ENCODE measurements at regions not wholly inside any gene's neighbourhood (a gene's known extent, or its start where the extent isn't known, plus 50 kb on each side); places are given as distances from the start of the nearest gene placed in this dataset.

DNA sequence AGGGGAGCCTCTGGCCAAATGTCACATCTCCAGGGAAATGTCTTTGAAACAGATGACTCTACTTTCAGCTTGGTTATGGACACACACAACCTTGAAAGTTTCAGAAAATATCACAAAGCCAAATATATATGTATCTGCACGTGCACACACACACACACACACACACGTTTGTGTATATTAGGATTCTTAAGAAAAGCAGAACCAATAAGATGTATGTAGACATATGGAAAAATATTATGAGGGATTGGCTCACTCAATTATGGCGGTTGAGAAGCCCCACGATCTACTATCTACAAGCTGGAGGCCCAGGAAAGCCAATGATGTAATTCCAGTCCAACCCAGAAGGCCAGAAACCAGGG is 194.9 kb downstream of the PALM2AKAP2 start:
- no peak for ATAC-seq (ENCODE audit: insufficient read depth, low FRiP score)
- no peak overlapping the region for H3K9ac ChIP-seq (ENCODE audit: insufficient read depth in 1 of 2, low read length in 2 of 2)
- WGBS, 2 donors, result 87 to 92% methylated on average over 4 of the region's 4 CpGs
- peaks cover 0 to 4% (median 0%) of the 10 kb centered on the region in 5 donors for H3K4me1 ChIP-seq (ENCODE audit: control insufficient read depth in 5 of 5, insufficient read depth in 5 of 5, low read length in 5 of 5)
- no peak overlapping the region for H3K4me3 ChIP-seq
- H3K27ac ChIP-seq (ENCODE audit: low read depth in 1 of 2, low read length in 1 of 2), result no peak overlapping the region
- no peaks in the 10 kb centered on the region for H3K9me3 ChIP-seq (ENCODE audit: control insufficient read depth in 4 of 4, insufficient read depth in 3 of 4, low read length in 3 of 4)
- no peaks in the 10 kb centered on the region for H3K27me3 ChIP-seq (ENCODE audit: control insufficient read depth in 3 of 3, insufficient read depth in 3 of 3, low read length in 2 of 3)
- DNase-seq, result no peak
- TF ChIP-seq, protein P1, sequence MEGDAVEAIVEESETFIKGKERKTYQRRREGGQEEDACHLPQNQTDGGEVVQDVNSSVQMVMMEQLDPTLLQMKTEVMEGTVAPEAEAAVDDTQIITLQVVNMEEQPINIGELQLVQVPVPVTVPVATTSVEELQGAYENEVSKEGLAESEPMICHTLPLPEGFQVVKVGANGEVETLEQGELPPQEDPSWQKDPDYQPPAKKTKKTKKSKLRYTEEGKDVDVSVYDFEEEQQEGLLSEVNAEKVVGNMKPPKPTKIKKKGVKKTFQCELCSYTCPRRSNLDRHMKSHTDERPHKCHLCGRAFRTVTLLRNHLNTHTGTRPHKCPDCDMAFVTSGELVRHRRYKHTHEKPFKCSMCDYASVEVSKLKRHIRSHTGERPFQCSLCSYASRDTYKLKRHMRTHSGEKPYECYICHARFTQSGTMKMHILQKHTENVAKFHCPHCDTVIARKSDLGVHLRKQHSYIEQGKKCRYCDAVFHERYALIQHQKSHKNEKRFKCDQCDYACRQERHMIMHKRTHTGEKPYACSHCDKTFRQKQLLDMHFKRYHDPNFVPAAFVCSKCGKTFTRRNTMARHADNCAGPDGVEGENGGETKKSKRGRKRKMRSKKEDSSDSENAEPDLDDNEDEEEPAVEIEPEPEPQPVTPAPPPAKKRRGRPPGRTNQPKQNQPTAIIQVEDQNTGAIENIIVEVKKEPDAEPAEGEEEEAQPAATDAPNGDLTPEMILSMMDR (IDR thresholded peaks at IDR 0.05; ENCODE audit: control extremely low read depth, extremely low read depth), result no peak
- H3K36me3 ChIP-seq (ENCODE audit: control insufficient read depth in 4 of 4, insufficient read depth in 4 of 4, low read length in 4 of 4), result peaks cover 0 to 6% (median 0%) of the 10 kb centered on the region in 4 donors

GRCh38 chr9:109975574-109976295 is 195.7 kb downstream of the PALM2AKAP2 start:
- no peak overlapping the region for H3K27ac ChIP-seq (ENCODE audit: low read depth in 1 of 2, low read length in 1 of 2)
- H3K9me3 ChIP-seq (ENCODE audit: control insufficient read depth in 4 of 4, insufficient read depth in 3 of 4, low read length in 3 of 4), result no peaks in the 10 kb centered on the region
- WGBS, 2 donors, result 85 to 90% methylated on average over 5 of the region's 5 CpGs
- no peaks in the 10 kb centered on the region for H3K27me3 ChIP-seq (ENCODE audit: control insufficient read depth in 3 of 3, insufficient read depth in 3 of 3, low read length in 2 of 3)
- no peak overlapping the region for H3K9ac ChIP-seq (ENCODE audit: insufficient read depth in 1 of 2, low read length in 2 of 2)
- no peak overlapping the region for H3K4me3 ChIP-seq
- peaks cover 0 to 4% (median 0%) of the 10 kb centered on the region in 5 donors for H3K4me1 ChIP-seq (ENCODE audit: control insufficient read depth in 5 of 5, insufficient read depth in 5 of 5, low read length in 5 of 5)
- peaks cover 0 to 6% (median 0%) of the 10 kb centered on the region in 4 donors for H3K36me3 ChIP-seq (ENCODE audit: control insufficient read depth in 4 of 4, insufficient read depth in 4 of 4, low read length in 4 of 4)
- ATAC-seq (ENCODE audit: insufficient read depth, low FRiP score) (no peak), DNase-seq (peak in 2 of 3 donors; percentile 12 to 62)
- TF ChIP-seq, protein P1 (IDR thresholded peaks at IDR 0.05; ENCODE audit: control extremely low read depth, extremely low read depth), result no peak

DNA sequence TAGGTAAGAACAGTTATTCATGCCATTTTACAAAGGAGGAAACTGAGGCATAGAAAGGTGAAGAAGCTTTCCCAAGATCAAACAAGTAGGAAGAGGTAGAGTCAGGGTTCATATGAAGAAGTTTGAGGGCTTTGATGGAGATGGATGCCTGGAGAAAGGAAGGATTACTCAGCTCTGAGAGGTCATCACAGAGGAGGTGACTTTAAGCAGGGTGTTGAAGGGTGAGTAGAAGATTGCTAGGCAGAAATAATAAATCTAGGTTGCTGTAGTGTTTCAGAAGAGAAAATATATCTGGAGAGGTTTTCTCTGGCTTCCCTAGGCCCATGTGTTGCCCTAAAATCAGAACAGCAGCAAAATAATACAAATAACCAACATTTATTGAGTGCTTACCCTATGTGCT is 196.3 kb downstream of the PALM2AKAP2 start:
- Histone ChIP-seq H3K27ac (ENCODE audit: low read depth in 1 of 2, low read length in 1 of 2) (no peak overlapping the region), H3K4me3 (no peak overlapping the region), H3K4me1 (ENCODE audit: control insufficient read depth in 5 of 5, insufficient read depth in 5 of 5, low read length in 5 of 5) (peaks cover 0 to 4% (median 0%) of the 10 kb centered on the region in 5 donors), H3K36me3 (ENCODE audit: control insufficient read depth in 4 of 4, insufficient read depth in 4 of 4, low read length in 4 of 4) (peaks cover 0 to 6% (median 0%) of the 10 kb centered on the region in 4 donors), H3K9ac (ENCODE audit: insufficient read depth in 1 of 2, low read length in 2 of 2) (no peak overlapping the region), H3K27me3 (ENCODE audit: control insufficient read depth in 3 of 3, insufficient read depth in 3 of 3, low read length in 2 of 3) (no peaks in the 10 kb centered on the region), H3K9me3 (ENCODE audit: control insufficient read depth in 4 of 4, insufficient read depth in 3 of 4, low read length in 3 of 4) (no peaks in the 10 kb centered on the region)
- DNase-seq (no peak), ATAC-seq (ENCODE audit: insufficient read depth, low FRiP score) (no peak)
- TF ChIP-seq, protein P1 (IDR thresholded peaks at IDR 0.05; ENCODE audit: control extremely low read depth, extremely low read depth), result no peak

GRCh38 chr9:109977521-109977920 is 197.5 kb downstream of the PALM2AKAP2 start:
- no peak for ATAC-seq (ENCODE audit: insufficient read depth, low FRiP score)
- Histone ChIP-seq H3K9ac (ENCODE audit: insufficient read depth in 1 of 2, low read length in 2 of 2) (no peak overlapping the region), H3K36me3 (ENCODE audit: control insufficient read depth in 4 of 4, insufficient read depth in 4 of 4, low read length in 4 of 4) (peaks cover 0 to under 1% (median 0%) of the 10 kb centered on the region in 4 donors), H3K4me3 (no peak overlapping the region), H3K27me3 (ENCODE audit: control insufficient read depth in 3 of 3, insufficient read depth in 3 of 3, low read length in 2 of 3) (no peaks in the 10 kb centered on the region), H3K4me1 (ENCODE audit: control insufficient read depth in 5 of 5, insufficient read depth in 5 of 5, low read length in 5 of 5) (peaks cover 0 to 4% (median 0%) of the 10 kb centered on the region in 5 donors), H3K9me3 (ENCODE audit: control insufficient read depth in 4 of 4, insufficient read depth in 3 of 4, low read length in 3 of 4) (no peaks in the 10 kb centered on the region), H3K27ac (ENCODE audit: low read depth in 1 of 2, low read length in 1 of 2) (no peak overlapping the region)
- no peak for DNase-seq
- TF ChIP-seq, protein P1 (IDR thresholded peaks at IDR 0.05; ENCODE audit: control extremely low read depth, extremely low read depth), result no peak
- WGBS, 2 donors, result 92% methylated on average over 2 of the region's 2 CpGs

Data from lung (tissue), 11 donors.